ENCODE measurements at regions not wholly inside any gene's neighbourhood (a gene's known extent, or its start where the extent isn't known, plus 50 kb on each side); places are given as distances from the start of the nearest gene placed in this dataset.

DNA sequence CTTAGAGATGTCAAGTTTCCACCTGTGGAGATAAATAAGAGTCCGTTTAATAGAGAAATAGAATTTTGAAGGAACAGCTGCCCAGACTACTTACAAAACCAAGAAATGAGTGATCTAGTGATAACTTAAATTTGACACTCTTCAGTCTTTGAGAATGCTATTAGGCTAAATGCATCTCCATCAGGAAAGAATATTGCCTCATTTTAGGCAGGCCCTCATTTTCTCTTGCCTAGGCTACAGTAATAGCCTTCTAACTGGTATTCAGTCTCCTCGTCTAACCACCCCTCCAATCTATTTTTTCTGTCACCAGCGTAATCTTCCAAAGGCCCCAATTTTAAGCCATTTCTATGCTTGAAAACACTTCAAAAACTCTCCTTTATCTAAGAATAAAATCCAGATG is 537.8 kb upstream of the CA10 start:
- no peak for DNase-seq (ENCODE audit: low read depth, low spot score)
- no peak for FAIRE-seq
- no peak overlapping the region for H3K4me3 ChIP-seq (ENCODE audit: control insufficient read depth in 2 of 3, extremely low read depth in 1 of 3, insufficient read depth in 2 of 3, low read depth in 1 of 3, low read length in 3 of 3)
- H2AFZ ChIP-seq (ENCODE audit: control insufficient read depth, low read length) = no peak overlapping the region
- H3K9ac ChIP-seq (ENCODE audit: control insufficient read depth, extremely low read depth, insufficient read depth, low read length) = no peak overlapping the region
- no peak overlapping the region for H3K4me2 ChIP-seq (ENCODE audit: control insufficient read depth, extremely low read depth, insufficient read depth, low read depth, low read length)
- no peaks in the 10 kb centered on the region for H3K9me1 ChIP-seq (ENCODE audit: control insufficient read depth, extremely low read depth, insufficient read depth, low read length)
- no peaks in the 10 kb centered on the region for H3K36me3 ChIP-seq (ENCODE audit: control insufficient read depth in 2 of 2, extremely low read depth in 1 of 2, insufficient read depth in 2 of 2, low read length in 2 of 2)
- H3K27me3 ChIP-seq (ENCODE audit: control insufficient read depth, extremely low read depth, insufficient read depth, low read length) = no peaks in the 10 kb centered on the region
- no peaks in the 10 kb centered on the region for H3K9me3 ChIP-seq (ENCODE audit: control insufficient read depth, low read depth, low read length)
- no peaks in the 10 kb centered on the region for H3K79me2 ChIP-seq (ENCODE audit: control insufficient read depth, insufficient read depth, low read length)
- dilution Hi-C loops (cut with MboI; ENCODE audit: extremely low pct_ligation_motif_present, low sequenced_read_pairs) = no loop called here
- no peaks in the 10 kb centered on the region for H4K20me1 ChIP-seq (ENCODE audit: control insufficient read depth, extremely low read depth, insufficient read depth, low read length)
- H3K27ac ChIP-seq (ENCODE audit: control insufficient read depth, insufficient read depth, low read length) = no peak overlapping the region
- no peaks in the 10 kb centered on the region for H3K4me1 ChIP-seq (ENCODE audit: control insufficient read depth, extremely low read depth, insufficient read depth, low read length)
- TF ChIP-seq, protein P1, sequence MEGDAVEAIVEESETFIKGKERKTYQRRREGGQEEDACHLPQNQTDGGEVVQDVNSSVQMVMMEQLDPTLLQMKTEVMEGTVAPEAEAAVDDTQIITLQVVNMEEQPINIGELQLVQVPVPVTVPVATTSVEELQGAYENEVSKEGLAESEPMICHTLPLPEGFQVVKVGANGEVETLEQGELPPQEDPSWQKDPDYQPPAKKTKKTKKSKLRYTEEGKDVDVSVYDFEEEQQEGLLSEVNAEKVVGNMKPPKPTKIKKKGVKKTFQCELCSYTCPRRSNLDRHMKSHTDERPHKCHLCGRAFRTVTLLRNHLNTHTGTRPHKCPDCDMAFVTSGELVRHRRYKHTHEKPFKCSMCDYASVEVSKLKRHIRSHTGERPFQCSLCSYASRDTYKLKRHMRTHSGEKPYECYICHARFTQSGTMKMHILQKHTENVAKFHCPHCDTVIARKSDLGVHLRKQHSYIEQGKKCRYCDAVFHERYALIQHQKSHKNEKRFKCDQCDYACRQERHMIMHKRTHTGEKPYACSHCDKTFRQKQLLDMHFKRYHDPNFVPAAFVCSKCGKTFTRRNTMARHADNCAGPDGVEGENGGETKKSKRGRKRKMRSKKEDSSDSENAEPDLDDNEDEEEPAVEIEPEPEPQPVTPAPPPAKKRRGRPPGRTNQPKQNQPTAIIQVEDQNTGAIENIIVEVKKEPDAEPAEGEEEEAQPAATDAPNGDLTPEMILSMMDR (optimal IDR thresholded peaks at IDR 0.05 in 1 of 3, IDR thresholded peaks at IDR 0.05 in 1 of 3, conservative IDR thresholded peaks at IDR 0.05 in 1 of 3; ENCODE audit: extremely low read depth in 1 of 3, insufficient read depth in 2 of 3, low read length in 3 of 3) = no peak

DNA sequence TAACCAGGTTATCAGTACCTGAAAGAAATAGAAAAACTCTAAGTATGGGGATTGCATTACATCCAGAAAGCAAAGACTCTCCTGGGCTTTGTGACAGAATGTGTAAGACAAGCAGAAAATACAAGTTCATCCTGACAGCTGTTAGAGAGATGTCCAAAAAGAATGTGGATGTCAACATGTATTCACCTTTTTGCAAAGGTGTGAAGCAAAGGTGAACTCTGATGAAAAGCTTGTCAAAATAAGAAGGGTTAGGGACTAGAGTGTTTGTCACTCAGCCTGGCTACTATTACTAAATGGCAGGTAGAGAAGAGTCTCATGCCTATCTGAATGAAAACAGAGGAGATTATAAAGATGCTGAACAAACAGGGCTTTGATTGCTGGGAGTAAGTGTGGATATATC is 527.6 kb upstream of the CA10 start:
- Histone ChIP-seq H3K9me1 (ENCODE audit: control insufficient read depth, extremely low read depth, insufficient read depth, low read length) (no peaks in the 10 kb centered on the region), H3K27ac (ENCODE audit: control insufficient read depth, insufficient read depth, low read length) (no peak overlapping the region), H4K20me1 (ENCODE audit: control insufficient read depth, extremely low read depth, insufficient read depth, low read length) (no peaks in the 10 kb centered on the region), H3K4me3 (ENCODE audit: control insufficient read depth in 2 of 3, extremely low read depth in 1 of 3, insufficient read depth in 2 of 3, low read depth in 1 of 3, low read length in 3 of 3) (no peak overlapping the region), H3K9ac (ENCODE audit: control insufficient read depth, extremely low read depth, insufficient read depth, low read length) (no peak overlapping the region), H3K4me2 (ENCODE audit: control insufficient read depth, extremely low read depth, insufficient read depth, low read depth, low read length) (no peak overlapping the region), H3K36me3 (ENCODE audit: control insufficient read depth in 2 of 2, extremely low read depth in 1 of 2, insufficient read depth in 2 of 2, low read length in 2 of 2) (no peaks in the 10 kb centered on the region), H3K27me3 (ENCODE audit: control insufficient read depth, extremely low read depth, insufficient read depth, low read length) (no peaks in the 10 kb centered on the region), H3K79me2 (ENCODE audit: control insufficient read depth, insufficient read depth, low read length) (no peaks in the 10 kb centered on the region), H2AFZ (ENCODE audit: control insufficient read depth, low read length) (no peak overlapping the region), H3K9me3 (ENCODE audit: control insufficient read depth, low read depth, low read length) (no peaks in the 10 kb centered on the region), H3K4me1 (ENCODE audit: control insufficient read depth, extremely low read depth, insufficient read depth, low read length) (no peaks in the 10 kb centered on the region)
- TF ChIP-seq, protein P1 (optimal IDR thresholded peaks at IDR 0.05 in 1 of 3, IDR thresholded peaks at IDR 0.05 in 1 of 3, conservative IDR thresholded peaks at IDR 0.05 in 1 of 3; ENCODE audit: extremely low read depth in 1 of 3, insufficient read depth in 2 of 3, low read length in 3 of 3) = no peak
- TF ChIP-seq EZH2 (IDR thresholded peaks at IDR 0.05; ENCODE audit: low read length) = no peak
- FAIRE-seq = no peak
- no peak for DNase-seq (ENCODE audit: low read depth, low spot score)
- dilution Hi-C loops (cut with MboI; ENCODE audit: extremely low pct_ligation_motif_present, low sequenced_read_pairs) = no loop called here
